Tongue (tissue), 2 donors: ENCODE measurements at regions not wholly inside any gene's neighbourhood (a gene's known extent, or its start where the extent isn't known, plus 50 kb on each side); places are given as distances from the start of the nearest gene placed in this dataset. TPM values are rescaled to one million over a fixed set of nuclear protein-coding genes. Genes with fewer than 3 reads are reported as not detected.

ENCODE experiments used
- DNase-seq: peaks from one replicate; pipeline ENCODE4 v3.0.0-alpha.2; 2015
- small RNA-seq: library from RNA; depleted of rRNA; stranded (forward); fragments of <200 nt; gene quantifications from one replicate; pipeline ENCODE3, GENCODE V24; 2014; ENCODE audit warnings: low replicate concordance

- DNase-seq = no peak
These were observed 50.3 kb upstream of the KITLG start for GRCh38 chr12:88630561-88630960.

Small RNA genes lying in the stretch of these regions (small RNA-seq; reads per million reads assigned to genes)
- not detected for gene RNU7-120P
